ENCODE measurements at regions not wholly inside any gene's neighbourhood (a gene's known extent, or its start where the extent isn't known, plus 50 kb on each side); places are given as distances from the start of the nearest gene placed in this dataset.
A peak's percentile ranks its signal among the peaks of the same experiment; 100 is the strongest.
"Not testable (repeated sequence)": the region's sequence is repeated elsewhere in the genome, so short reads cannot be mapped to it uniquely, and the experiment has no call there.

DNA sequence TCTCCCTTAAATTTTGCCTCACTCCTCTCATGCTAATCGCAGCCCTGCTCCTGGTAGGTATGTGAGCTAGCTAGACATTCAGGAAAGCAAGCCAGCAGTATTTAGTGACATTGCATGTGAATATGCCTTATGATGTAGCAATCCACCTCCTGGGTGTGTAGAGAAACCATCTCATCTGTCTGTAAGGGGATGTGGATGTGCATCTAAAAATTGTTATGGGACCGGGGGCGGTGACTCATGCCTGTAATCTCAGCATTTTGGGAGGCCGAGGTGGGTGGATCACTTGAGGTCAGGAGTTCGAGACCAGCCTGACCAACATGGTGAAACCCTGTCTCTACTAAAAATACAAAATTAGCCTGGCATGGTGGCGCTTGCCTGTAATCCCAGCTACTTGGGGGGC is 60.1 kb upstream of the KIT start:
- H4K20me1 ChIP-seq (replicated peaks; ENCODE audit: control insufficient read depth, insufficient read depth, low read length); H2AFZ ChIP-seq (ENCODE audit: low read depth, low read length); CTCF ChIA-PET (ENCODE audit: low intra/inter-chr PET ratio); H3K79me2 ChIP-seq (ENCODE audit: control insufficient read depth, insufficient read depth, low read length); POLR2A ChIA-PET; H3K27ac ChIP-seq (ENCODE audit: extremely low read depth, low read depth, low read length); H3K9me1 ChIP-seq (ENCODE audit: control insufficient read depth, insufficient read depth, low read length); H3K4me1 ChIP-seq (replicated peaks in 1 of 2; ENCODE audit: control insufficient read depth in 2 of 2, insufficient read depth in 2 of 2, low read length in 2 of 2); DNase-seq (ENCODE audit: extremely low read depth in 1 of 4, low spot score in 3 of 4); in situ Hi-C loops (cut with MboI); H3K27me3 ChIP-seq (ENCODE audit: control insufficient read depth in 2 of 2, insufficient read depth in 2 of 2, low read length in 2 of 2); H3K9me3 ChIP-seq (replicated peaks; ENCODE audit: control insufficient read depth, insufficient read depth, low read depth, low read length); ATAC-seq; H3K36me3 ChIP-seq (ENCODE audit: control insufficient read depth, insufficient read depth, low read length); H3K9ac ChIP-seq (ENCODE audit: insufficient read depth in 1 of 2, low read depth in 2 of 2, low read length in 2 of 2); BruUV-seq (replicated peaks); intact Hi-C loops (cut with micrococcal nuclease); H3K4me3 ChIP-seq; H3K4me2 ChIP-seq (ENCODE audit: insufficient read depth, low read length); FAIRE-seq; TF ChIP-seq ATF3 (CRISPR knock-in tag; conservative IDR thresholded peaks at IDR 0.05): not testable (repeated sequence)
- 52% methylated on average over 6 of the region's 6 CpGs for WGBS (ENCODE audit: insufficient coverage, low coverage, missing lambda C conversion rate)
- TF ChIP-seq KDM1A (IDR thresholded peaks at IDR 0.05): peak; percentile 25 to 53; a peak in 3 of 4 replicates
- peak; percentile 65 for TF ChIP-seq EGR1 (conservative IDR thresholded peaks at IDR 0.05)
- TF ChIP-seq ATF3 (IDR thresholded peaks at IDR 0.05): peak; percentile 38; the same call in 1 of the 2 replicates
- TF ChIP-seq FOSL1 (tag; conservative IDR thresholded peaks at IDR 0.05): peak; percentile 31; the same call in 1 of the 2 replicates

GRCh38 chr4:54602175-54602574 is 55.6 kb upstream of the KIT start:
- CTCF ChIA-PET (ENCODE audit: low intra/inter-chr PET ratio); H3K4me1 ChIP-seq (replicated peaks in 1 of 2; ENCODE audit: control insufficient read depth in 2 of 2, insufficient read depth in 2 of 2, low read length in 2 of 2); H3K9me3 ChIP-seq (replicated peaks; ENCODE audit: control insufficient read depth, insufficient read depth, low read depth, low read length); BruUV-seq (replicated peaks); H3K9me1 ChIP-seq (ENCODE audit: control insufficient read depth, insufficient read depth, low read length); H3K27ac ChIP-seq (ENCODE audit: extremely low read depth, low read depth, low read length); H3K27me3 ChIP-seq (ENCODE audit: control insufficient read depth in 2 of 2, insufficient read depth in 2 of 2, low read length in 2 of 2); H2AFZ ChIP-seq (ENCODE audit: low read depth, low read length); H3K79me2 ChIP-seq (ENCODE audit: control insufficient read depth, insufficient read depth, low read length); intact Hi-C loops (cut with micrococcal nuclease); POLR2A ChIA-PET; ATAC-seq; H3K9ac ChIP-seq (ENCODE audit: insufficient read depth in 1 of 2, low read depth in 2 of 2, low read length in 2 of 2); DNase-seq (ENCODE audit: extremely low read depth in 1 of 4, low spot score in 3 of 4); H3K4me2 ChIP-seq (ENCODE audit: insufficient read depth, low read length); H4K20me1 ChIP-seq (replicated peaks; ENCODE audit: control insufficient read depth, insufficient read depth, low read length); H3K36me3 ChIP-seq (ENCODE audit: control insufficient read depth, insufficient read depth, low read length); H3K4me3 ChIP-seq; in situ Hi-C loops (cut with MboI); FAIRE-seq: not testable (repeated sequence)
- WGBS (ENCODE audit: insufficient coverage, low coverage, missing lambda C conversion rate): 82% methylated on average over 3 of the region's 4 CpGs
